ENCODE measurements at regions not wholly inside any gene's neighbourhood (a gene's known extent, or its start where the extent isn't known, plus 50 kb on each side); places are given as distances from the start of the nearest gene placed in this dataset.

DNA sequence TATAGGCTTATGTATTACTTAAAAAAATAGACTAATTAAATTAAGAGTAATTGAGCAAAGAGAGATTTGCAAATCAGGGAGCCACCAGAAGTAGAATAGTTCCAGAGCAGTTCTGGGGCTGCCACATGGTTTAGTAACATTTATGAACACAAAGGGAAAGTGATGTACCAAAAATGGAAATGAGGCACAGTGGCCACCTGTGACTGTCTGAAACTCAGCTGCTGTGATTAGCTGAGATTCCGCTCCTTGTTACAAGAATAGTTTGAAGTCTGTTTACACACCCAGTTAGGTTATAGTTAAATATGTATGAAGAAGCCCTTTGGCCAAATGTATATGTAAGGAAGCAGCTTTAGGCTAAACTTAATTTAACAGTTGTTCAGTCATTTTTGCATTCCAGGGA, 901.5 kb upstream of the CHORDC1 start:
- H3K27me3 Mint-ChIP-seq (ENCODE audit: low read depth): no peaks in the 10 kb centered on the region
- CTCF ChIA-PET: no interaction called here
- H3K4me1 Mint-ChIP-seq: peaks cover 10% of the 10 kb centered on the region
- H3K9me3 Mint-ChIP-seq: 0 out of 2 replicates have a peak, but pooled peaks cover 4% of the 10 kb centered on the region
- H3K36me3 Mint-ChIP-seq: no peaks in the 10 kb centered on the region
- no peak for DNase-seq (ENCODE audit: low spot score)
- POLR2A ChIA-PET: no interaction called here
- no peak overlapping the region for H3K4me3 Mint-ChIP-seq
- no peak overlapping the region for H3K27ac Mint-ChIP-seq
- ATAC-seq: no peak
- TF ChIP-seq ZNF219 (CRISPR knock-in tag; IDR thresholded peaks at IDR 0.05; ENCODE audit: borderline replicate concordance): no peak
- no peak for TF ChIP-seq NR2C2 (CRISPR knock-in tag; IDR thresholded peaks at IDR 0.05)
- TF ChIP-seq, protein P1, sequence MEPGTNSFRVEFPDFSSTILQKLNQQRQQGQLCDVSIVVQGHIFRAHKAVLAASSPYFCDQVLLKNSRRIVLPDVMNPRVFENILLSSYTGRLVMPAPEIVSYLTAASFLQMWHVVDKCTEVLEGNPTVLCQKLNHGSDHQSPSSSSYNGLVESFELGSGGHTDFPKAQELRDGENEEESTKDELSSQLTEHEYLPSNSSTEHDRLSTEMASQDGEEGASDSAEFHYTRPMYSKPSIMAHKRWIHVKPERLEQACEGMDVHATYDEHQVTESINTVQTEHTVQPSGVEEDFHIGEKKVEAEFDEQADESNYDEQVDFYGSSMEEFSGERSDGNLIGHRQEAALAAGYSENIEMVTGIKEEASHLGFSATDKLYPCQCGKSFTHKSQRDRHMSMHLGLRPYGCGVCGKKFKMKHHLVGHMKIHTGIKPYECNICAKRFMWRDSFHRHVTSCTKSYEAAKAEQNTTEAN (CRISPR knock-in tag; IDR thresholded peaks at IDR 0.05): no peak
- TF ChIP-seq, protein P2, sequence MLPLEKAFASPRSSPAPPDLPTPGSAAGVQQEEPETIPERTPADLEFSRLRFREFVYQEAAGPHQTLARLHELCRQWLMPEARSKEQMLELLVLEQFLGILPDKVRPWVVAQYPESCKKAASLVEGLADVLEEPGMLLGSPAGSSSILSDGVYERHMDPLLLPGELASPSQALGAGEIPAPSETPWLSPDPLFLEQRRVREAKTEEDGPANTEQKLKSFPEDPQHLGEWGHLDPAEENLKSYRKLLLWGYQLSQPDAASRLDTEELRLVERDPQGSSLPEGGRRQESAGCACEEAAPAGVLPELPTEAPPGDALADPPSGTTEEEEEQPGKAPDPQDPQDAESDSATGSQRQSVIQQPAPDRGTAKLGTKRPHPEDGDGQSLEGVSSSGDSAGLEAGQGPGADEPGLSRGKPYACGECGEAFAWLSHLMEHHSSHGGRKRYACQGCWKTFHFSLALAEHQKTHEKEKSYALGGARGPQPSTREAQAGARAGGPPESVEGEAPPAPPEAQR (CRISPR knock-in tag; IDR thresholded peaks at IDR 0.05): no peak
- no peak for TF ChIP-seq FOXK1 (CRISPR knock-in tag; IDR thresholded peaks at IDR 0.05)
- no peak for TF ChIP-seq EMX1 (CRISPR knock-in tag; IDR thresholded peaks at IDR 0.05)
- TF ChIP-seq, protein P3, sequence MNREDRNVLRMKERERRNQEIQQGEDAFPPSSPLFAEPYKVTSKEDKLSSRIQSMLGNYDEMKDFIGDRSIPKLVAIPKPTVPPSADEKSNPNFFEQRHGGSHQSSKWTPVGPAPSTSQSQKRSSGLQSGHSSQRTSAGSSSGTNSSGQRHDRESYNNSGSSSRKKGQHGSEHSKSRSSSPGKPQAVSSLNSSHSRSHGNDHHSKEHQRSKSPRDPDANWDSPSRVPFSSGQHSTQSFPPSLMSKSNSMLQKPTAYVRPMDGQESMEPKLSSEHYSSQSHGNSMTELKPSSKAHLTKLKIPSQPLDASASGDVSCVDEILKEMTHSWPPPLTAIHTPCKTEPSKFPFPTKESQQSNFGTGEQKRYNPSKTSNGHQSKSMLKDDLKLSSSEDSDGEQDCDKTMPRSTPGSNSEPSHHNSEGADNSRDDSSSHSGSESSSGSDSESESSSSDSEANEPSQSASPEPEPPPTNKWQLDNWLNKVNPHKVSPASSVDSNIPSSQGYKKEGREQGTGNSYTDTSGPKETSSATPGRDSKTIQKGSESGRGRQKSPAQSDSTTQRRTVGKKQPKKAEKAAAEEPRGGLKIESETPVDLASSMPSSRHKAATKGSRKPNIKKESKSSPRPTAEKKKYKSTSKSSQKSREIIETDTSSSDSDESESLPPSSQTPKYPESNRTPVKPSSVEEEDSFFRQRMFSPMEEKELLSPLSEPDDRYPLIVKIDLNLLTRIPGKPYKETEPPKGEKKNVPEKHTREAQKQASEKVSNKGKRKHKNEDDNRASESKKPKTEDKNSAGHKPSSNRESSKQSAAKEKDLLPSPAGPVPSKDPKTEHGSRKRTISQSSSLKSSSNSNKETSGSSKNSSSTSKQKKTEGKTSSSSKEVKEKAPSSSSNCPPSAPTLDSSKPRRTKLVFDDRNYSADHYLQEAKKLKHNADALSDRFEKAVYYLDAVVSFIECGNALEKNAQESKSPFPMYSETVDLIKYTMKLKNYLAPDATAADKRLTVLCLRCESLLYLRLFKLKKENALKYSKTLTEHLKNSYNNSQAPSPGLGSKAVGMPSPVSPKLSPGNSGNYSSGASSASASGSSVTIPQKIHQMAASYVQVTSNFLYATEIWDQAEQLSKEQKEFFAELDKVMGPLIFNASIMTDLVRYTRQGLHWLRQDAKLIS (CRISPR knock-in tag; IDR thresholded peaks at IDR 0.05; ENCODE audit: borderline replicate concordance): no peak
- TF ChIP-seq ZNF671 (CRISPR knock-in tag; IDR thresholded peaks at IDR 0.05): no peak
- TF ChIP-seq OVOL2 (CRISPR knock-in tag; IDR thresholded peaks at IDR 0.05; ENCODE audit: borderline replicate concordance): no peak
- TF ChIP-seq, protein P4, sequence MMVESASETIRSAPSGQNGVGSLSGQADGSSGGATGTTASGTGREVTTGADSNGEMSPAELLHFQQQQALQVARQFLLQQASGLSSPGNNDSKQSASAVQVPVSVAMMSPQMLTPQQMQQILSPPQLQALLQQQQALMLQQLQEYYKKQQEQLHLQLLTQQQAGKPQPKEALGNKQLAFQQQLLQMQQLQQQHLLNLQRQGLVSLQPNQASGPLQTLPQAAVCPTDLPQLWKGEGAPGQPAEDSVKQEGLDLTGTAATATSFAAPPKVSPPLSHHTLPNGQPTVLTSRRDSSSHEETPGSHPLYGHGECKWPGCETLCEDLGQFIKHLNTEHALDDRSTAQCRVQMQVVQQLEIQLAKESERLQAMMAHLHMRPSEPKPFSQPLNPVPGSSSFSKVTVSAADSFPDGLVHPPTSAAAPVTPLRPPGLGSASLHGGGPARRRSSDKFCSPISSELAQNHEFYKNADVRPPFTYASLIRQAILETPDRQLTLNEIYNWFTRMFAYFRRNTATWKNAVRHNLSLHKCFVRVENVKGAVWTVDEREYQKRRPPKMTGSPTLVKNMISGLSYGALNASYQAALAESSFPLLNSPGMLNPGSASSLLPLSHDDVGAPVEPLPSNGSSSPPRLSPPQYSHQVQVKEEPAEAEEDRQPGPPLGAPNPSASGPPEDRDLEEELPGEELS (CRISPR knock-in tag; IDR thresholded peaks at IDR 0.05): no peak
- TF ChIP-seq ATF1 (CRISPR knock-in tag; IDR thresholded peaks at IDR 0.05): no peak
- TF ChIP-seq, protein P5, sequence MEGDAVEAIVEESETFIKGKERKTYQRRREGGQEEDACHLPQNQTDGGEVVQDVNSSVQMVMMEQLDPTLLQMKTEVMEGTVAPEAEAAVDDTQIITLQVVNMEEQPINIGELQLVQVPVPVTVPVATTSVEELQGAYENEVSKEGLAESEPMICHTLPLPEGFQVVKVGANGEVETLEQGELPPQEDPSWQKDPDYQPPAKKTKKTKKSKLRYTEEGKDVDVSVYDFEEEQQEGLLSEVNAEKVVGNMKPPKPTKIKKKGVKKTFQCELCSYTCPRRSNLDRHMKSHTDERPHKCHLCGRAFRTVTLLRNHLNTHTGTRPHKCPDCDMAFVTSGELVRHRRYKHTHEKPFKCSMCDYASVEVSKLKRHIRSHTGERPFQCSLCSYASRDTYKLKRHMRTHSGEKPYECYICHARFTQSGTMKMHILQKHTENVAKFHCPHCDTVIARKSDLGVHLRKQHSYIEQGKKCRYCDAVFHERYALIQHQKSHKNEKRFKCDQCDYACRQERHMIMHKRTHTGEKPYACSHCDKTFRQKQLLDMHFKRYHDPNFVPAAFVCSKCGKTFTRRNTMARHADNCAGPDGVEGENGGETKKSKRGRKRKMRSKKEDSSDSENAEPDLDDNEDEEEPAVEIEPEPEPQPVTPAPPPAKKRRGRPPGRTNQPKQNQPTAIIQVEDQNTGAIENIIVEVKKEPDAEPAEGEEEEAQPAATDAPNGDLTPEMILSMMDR (IDR thresholded peaks at IDR 0.05): no peak
- TF ChIP-seq CREM (CRISPR knock-in tag; IDR thresholded peaks at IDR 0.05): no peak
- TF ChIP-seq, protein P6, sequence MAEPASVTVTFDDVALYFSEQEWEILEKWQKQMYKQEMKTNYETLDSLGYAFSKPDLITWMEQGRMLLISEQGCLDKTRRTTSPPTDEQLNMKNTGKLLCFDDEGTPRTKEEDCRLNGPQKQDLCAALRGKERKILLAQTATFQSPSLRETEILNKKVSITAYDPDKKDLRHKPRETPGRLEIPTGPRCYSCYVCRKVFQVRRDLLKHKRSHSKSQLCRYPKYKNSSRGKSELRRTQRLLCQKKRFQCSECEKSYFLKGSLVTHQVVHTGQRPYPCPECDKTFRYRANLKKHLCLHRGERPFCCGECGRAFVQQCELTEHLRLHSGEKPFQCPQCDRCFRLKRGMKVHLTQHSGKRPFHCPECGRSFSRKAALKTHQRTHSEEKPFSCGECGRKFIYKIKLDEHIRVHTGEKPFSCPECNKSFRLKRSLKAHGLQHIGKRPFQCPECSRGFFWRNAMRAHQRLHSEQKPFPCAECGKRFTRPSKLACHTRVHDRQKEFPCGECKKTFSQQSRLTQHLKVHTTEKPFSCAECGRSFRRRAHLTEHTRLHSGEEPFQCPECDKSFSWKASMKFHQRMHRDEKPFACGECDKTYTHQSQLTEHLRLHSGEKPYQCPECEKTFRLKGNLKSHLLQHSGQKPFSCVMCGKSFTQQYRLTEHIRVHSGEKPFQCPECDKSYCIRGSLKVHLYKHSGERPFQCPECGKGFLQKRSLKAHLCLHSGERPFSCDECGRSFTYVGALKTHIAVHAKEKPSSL (CRISPR knock-in tag; conservative IDR thresholded peaks at IDR 0.05): no peak
- TF ChIP-seq, protein P7, sequence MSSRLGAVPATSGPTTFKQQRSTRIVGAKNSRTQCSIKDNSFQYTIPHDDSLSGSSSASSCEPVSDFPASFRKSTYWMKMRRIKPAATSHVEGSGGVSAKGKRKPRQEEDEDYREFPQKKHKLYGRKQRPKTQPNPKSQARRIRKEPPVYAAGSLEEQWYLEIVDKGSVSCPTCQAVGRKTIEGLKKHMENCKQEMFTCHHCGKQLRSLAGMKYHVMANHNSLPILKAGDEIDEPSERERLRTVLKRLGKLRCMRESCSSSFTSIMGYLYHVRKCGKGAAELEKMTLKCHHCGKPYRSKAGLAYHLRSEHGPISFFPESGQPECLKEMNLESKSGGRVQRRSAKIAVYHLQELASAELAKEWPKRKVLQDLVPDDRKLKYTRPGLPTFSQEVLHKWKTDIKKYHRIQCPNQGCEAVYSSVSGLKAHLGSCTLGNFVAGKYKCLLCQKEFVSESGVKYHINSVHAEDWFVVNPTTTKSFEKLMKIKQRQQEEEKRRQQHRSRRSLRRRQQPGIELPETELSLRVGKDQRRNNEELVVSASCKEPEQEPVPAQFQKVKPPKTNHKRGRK (CRISPR knock-in tag; IDR thresholded peaks at IDR 0.05; ENCODE audit: borderline replicate concordance): no peak
- TF ChIP-seq, protein P8, sequence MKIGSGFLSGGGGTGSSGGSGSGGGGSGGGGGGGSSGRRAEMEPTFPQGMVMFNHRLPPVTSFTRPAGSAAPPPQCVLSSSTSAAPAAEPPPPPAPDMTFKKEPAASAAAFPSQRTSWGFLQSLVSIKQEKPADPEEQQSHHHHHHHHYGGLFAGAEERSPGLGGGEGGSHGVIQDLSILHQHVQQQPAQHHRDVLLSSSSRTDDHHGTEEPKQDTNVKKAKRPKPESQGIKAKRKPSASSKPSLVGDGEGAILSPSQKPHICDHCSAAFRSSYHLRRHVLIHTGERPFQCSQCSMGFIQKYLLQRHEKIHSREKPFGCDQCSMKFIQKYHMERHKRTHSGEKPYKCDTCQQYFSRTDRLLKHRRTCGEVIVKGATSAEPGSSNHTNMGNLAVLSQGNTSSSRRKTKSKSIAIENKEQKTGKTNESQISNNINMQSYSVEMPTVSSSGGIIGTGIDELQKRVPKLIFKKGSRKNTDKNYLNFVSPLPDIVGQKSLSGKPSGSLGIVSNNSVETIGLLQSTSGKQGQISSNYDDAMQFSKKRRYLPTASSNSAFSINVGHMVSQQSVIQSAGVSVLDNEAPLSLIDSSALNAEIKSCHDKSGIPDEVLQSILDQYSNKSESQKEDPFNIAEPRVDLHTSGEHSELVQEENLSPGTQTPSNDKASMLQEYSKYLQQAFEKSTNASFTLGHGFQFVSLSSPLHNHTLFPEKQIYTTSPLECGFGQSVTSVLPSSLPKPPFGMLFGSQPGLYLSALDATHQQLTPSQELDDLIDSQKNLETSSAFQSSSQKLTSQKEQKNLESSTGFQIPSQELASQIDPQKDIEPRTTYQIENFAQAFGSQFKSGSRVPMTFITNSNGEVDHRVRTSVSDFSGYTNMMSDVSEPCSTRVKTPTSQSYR (CRISPR knock-in tag; IDR thresholded peaks at IDR 0.05): no peak
